ENCODE measurements at regions not wholly inside any gene's neighbourhood (a gene's known extent, or its start where the extent isn't known, plus 50 kb on each side); places are given as distances from the start of the nearest gene placed in this dataset.

DNA sequence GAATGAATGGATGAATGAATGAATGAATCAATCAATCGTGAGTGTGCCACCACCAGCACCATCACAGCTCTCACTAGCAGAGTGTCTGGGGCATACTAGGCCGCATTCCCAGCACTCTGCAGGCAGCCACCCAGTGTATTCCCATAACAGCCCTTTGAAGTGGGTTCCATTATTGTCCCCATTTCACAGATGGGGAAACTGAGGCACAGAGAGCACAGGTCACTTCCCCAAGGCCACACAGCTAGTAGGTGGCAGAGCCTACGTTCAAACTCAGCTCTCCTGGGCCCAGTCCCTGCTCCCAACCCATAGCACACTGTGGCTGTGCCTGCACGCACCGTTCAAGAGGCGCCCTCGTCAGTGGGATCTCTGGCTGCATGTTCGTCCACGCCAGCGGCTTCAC is 88.1 kb downstream of the RFLNA start:
- Mint-ChIP-seq H3K4me1 (no peaks in the 10 kb centered on the region), H3K36me3 (ENCODE audit: low read depth) (peaks cover 25% of the 10 kb centered on the region), H3K27me3 (ENCODE audit: insufficient read depth) (no peaks in the 10 kb centered on the region), H3K9me3 (no peaks in the 10 kb centered on the region), H3K4me3 (no peak overlapping the region), H3K27ac (no peak overlapping the region)
- H3K36me3 ChIP-seq (ENCODE audit: control insufficient read depth, insufficient read depth, low read length) = peaks cover 22% of the 10 kb centered on the region
- H3K9me3 ChIP-seq (ENCODE audit: control insufficient read depth, low read length) = no peaks in the 10 kb centered on the region
- no peak for DNase-seq
- no peak overlapping the region for H3K4me3 ChIP-seq (ENCODE audit: low read length)
- H3K27ac ChIP-seq (ENCODE audit: low read depth, low read length) = no peak overlapping the region
- no peaks in the 10 kb centered on the region for H3K27me3 ChIP-seq (ENCODE audit: control insufficient read depth, insufficient read depth, low read length, poor library complexity, severe bottlenecking)
- 94% methylated on average over 10 of the region's 10 CpGs; no CpG with 5 or more reads in 1 of the 2 experiments for WGBS, 2 experiments (ENCODE audit: insufficient coverage in 1 of 2, insufficient read length in 1 of 2)
- TF ChIP-seq, protein P1, sequence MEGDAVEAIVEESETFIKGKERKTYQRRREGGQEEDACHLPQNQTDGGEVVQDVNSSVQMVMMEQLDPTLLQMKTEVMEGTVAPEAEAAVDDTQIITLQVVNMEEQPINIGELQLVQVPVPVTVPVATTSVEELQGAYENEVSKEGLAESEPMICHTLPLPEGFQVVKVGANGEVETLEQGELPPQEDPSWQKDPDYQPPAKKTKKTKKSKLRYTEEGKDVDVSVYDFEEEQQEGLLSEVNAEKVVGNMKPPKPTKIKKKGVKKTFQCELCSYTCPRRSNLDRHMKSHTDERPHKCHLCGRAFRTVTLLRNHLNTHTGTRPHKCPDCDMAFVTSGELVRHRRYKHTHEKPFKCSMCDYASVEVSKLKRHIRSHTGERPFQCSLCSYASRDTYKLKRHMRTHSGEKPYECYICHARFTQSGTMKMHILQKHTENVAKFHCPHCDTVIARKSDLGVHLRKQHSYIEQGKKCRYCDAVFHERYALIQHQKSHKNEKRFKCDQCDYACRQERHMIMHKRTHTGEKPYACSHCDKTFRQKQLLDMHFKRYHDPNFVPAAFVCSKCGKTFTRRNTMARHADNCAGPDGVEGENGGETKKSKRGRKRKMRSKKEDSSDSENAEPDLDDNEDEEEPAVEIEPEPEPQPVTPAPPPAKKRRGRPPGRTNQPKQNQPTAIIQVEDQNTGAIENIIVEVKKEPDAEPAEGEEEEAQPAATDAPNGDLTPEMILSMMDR (conservative IDR thresholded peaks at IDR 0.05) = no peak
- H3K9ac ChIP-seq (ENCODE audit: extremely low read depth, low read length, poor library complexity, severe bottlenecking) = no peak overlapping the region
- H3K4me1 ChIP-seq (ENCODE audit: control insufficient read depth, insufficient read depth, low read length) = no peaks in the 10 kb centered on the region

DNA sequence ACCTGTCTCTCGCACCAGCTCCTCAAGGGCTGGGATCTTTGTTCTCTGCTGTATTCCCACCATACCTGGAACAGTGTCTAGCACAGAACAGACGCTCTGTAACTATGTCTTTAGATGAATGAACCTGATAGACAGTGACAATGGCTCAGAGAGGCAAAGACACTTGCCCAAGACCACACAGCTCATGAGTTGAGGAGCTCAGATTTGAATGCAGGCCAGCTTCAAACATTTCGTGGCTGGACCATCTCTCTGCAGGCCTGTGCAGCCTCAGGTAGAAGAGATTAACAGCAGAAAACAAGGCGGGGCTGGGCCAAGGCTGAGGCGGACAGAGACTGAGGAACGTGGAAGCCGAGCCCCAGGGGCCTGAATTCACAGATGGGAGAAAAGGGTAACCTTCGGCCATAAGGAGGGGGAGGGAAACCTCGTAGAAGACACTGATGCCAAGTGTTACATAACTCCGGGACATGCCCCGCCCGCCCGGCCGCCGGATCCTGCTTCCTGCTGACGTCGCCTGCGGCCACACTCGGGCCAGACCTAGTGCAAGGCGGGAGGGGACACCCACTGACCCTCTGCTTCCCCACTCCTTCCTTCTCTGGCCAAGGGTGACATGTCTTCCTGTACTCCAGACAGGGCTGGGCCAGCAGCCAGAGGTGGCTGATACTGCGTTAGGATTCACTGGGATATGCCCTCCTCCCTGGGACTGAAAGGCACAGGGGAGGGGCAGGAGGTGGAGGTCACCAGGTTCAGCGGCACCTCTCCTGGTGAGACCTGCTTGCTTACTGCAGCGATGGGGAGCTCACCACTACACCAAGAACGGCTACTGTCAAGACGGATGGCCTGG is 86.8 kb downstream of the RFLNA start:
- no peaks in the 10 kb centered on the region for H3K4me1 ChIP-seq (ENCODE audit: control insufficient read depth, insufficient read depth, low read length)
- DNase-seq = no peak
- Mint-ChIP-seq H3K27me3 (ENCODE audit: insufficient read depth) (no peaks in the 10 kb centered on the region), H3K4me1 (no peaks in the 10 kb centered on the region), H3K36me3 (ENCODE audit: low read depth) (peaks cover 34% of the 10 kb centered on the region), H3K27ac (peak overlapping the region; percentile 77), H3K4me3 (no peak overlapping the region), H3K9me3 (no peaks in the 10 kb centered on the region)
- 93 to 96% methylated on average over 22 to 25 of the region's 25 CpGs for WGBS, 2 experiments (ENCODE audit: insufficient coverage in 1 of 2, insufficient read length in 1 of 2)
- no peak overlapping the region for H3K27ac ChIP-seq (ENCODE audit: low read depth, low read length)
- H3K9me3 ChIP-seq (ENCODE audit: control insufficient read depth, low read length) = no peaks in the 10 kb centered on the region
- no peaks in the 10 kb centered on the region for H3K27me3 ChIP-seq (ENCODE audit: control insufficient read depth, insufficient read depth, low read length, poor library complexity, severe bottlenecking)
- TF ChIP-seq, protein P1 (conservative IDR thresholded peaks at IDR 0.05) = no peak
- H3K9ac ChIP-seq (ENCODE audit: extremely low read depth, low read length, poor library complexity, severe bottlenecking) = no peak overlapping the region
- H3K4me3 ChIP-seq (ENCODE audit: low read length) = no peak overlapping the region
- peaks cover 27% of the 10 kb centered on the region for H3K36me3 ChIP-seq (ENCODE audit: control insufficient read depth, insufficient read depth, low read length)

DNA sequence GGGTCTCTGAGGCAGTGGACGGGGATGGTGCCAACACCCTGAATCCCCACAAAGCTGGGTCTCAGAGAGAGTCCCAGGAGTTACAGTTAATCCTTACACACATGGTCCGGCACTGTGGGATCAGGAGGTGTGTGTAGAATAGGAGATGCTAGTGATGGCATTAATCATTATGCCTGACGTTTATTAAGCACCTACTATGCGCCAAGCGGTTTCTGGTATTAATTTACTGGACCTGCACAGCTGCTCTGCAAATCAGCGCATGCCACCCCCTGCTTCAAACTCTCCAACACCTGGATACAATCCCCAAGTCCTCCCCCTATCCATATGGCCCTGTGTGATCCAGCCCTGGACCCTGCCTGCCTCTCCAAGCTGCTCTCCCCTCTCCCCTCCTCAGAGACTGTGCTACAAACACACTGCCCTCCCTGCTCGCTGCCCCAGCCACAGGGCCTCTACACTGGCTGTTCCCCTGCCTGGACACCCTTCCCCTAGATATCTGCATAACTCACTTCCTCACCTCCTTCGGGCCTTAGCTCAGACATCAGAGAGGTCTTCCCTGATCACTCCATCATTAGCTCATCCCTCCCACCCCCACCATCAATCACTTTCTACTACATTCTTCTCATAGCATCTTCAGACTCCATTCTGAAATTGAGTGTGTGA is 86.0 kb downstream of the RFLNA start:
- Histone ChIP-seq H3K9ac (ENCODE audit: extremely low read depth, low read length, poor library complexity, severe bottlenecking) (no peak overlapping the region), H3K4me1 (ENCODE audit: control insufficient read depth, insufficient read depth, low read length) (no peaks in the 10 kb centered on the region), H3K9me3 (ENCODE audit: control insufficient read depth, low read length) (no peaks in the 10 kb centered on the region), H3K4me3 (ENCODE audit: low read length) (no peak overlapping the region), H3K27me3 (ENCODE audit: control insufficient read depth, insufficient read depth, low read length, poor library complexity, severe bottlenecking) (no peaks in the 10 kb centered on the region), H3K27ac (ENCODE audit: low read depth, low read length) (peak overlapping the region; percentile 32), H3K36me3 (ENCODE audit: control insufficient read depth, insufficient read depth, low read length) (peaks cover 27% of the 10 kb centered on the region)
- DNase-seq = no peak
- 77 to 79% methylated on average over 8 of the region's 8 CpGs for WGBS, 2 experiments (ENCODE audit: insufficient coverage in 1 of 2, insufficient read length in 1 of 2)
- TF ChIP-seq, protein P1 (conservative IDR thresholded peaks at IDR 0.05) = no peak
- Mint-ChIP-seq H3K36me3 (ENCODE audit: low read depth) (peaks cover 36% of the 10 kb centered on the region), H3K27ac (peak overlapping the region; percentile 77), H3K4me1 (no peaks in the 10 kb centered on the region), H3K4me3 (no peak overlapping the region), H3K9me3 (no peaks in the 10 kb centered on the region), H3K27me3 (ENCODE audit: insufficient read depth) (no peaks in the 10 kb centered on the region)

Data from endodermal cell (in vitro differentiated cells).